ENCODE measurements at regions not wholly inside any gene's neighbourhood (a gene's known extent, or its start where the extent isn't known, plus 50 kb on each side); places are given as distances from the start of the nearest gene placed in this dataset.

DNA sequence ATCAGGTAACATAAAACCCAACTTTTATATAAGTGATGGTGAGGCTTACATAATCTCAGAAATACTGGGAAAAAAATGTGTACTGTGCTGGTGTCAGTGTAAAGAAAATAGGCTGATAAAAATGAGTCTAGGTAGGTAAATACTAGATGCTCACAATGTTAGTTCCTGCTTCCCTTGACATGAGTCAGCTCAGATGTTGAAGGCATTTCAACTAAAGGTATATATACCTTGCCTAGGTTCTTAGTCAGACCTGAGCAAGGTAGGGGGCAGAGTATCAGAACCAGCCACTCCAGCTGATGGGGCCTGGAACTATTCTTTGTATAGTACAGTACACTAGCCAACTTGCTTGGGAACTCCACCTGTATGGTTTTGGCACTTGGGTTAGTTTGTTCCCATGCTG lies 51.0 kb upstream of the CA10 start:
- no peak for TF ChIP-seq SMC3 (IDR thresholded peaks at IDR 0.05; ENCODE audit: low read depth, low read length)
- TF ChIP-seq, protein P1, sequence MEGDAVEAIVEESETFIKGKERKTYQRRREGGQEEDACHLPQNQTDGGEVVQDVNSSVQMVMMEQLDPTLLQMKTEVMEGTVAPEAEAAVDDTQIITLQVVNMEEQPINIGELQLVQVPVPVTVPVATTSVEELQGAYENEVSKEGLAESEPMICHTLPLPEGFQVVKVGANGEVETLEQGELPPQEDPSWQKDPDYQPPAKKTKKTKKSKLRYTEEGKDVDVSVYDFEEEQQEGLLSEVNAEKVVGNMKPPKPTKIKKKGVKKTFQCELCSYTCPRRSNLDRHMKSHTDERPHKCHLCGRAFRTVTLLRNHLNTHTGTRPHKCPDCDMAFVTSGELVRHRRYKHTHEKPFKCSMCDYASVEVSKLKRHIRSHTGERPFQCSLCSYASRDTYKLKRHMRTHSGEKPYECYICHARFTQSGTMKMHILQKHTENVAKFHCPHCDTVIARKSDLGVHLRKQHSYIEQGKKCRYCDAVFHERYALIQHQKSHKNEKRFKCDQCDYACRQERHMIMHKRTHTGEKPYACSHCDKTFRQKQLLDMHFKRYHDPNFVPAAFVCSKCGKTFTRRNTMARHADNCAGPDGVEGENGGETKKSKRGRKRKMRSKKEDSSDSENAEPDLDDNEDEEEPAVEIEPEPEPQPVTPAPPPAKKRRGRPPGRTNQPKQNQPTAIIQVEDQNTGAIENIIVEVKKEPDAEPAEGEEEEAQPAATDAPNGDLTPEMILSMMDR (conservative IDR thresholded peaks at IDR 0.05; ENCODE audit: low read depth, low read length) = no peak
- TF ChIP-seq POLR2A (IDR thresholded peaks at IDR 0.05; ENCODE audit: low read depth, low read length) = no peak
- no peak for TF ChIP-seq RAD21 (IDR thresholded peaks at IDR 0.05; ENCODE audit: low read length)
- no peak for TF ChIP-seq CEBPB (IDR thresholded peaks at IDR 0.05; ENCODE audit: low read depth, low read length)
- TF ChIP-seq, protein P2, sequence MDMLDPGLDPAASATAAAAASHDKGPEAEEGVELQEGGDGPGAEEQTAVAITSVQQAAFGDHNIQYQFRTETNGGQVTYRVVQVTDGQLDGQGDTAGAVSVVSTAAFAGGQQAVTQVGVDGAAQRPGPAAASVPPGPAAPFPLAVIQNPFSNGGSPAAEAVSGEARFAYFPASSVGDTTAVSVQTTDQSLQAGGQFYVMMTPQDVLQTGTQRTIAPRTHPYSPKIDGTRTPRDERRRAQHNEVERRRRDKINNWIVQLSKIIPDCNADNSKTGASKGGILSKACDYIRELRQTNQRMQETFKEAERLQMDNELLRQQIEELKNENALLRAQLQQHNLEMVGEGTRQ (IDR thresholded peaks at IDR 0.05; ENCODE audit: low read depth, low read length) = no peak
- TF ChIP-seq, protein P3, sequence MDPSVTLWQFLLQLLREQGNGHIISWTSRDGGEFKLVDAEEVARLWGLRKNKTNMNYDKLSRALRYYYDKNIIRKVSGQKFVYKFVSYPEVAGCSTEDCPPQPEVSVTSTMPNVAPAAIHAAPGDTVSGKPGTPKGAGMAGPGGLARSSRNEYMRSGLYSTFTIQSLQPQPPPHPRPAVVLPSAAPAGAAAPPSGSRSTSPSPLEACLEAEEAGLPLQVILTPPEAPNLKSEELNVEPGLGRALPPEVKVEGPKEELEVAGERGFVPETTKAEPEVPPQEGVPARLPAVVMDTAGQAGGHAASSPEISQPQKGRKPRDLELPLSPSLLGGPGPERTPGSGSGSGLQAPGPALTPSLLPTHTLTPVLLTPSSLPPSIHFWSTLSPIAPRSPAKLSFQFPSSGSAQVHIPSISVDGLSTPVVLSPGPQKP (IDR thresholded peaks at IDR 0.05; ENCODE audit: borderline replicate concordance, low read depth, low read length) = no peak
- TF ChIP-seq MAZ (IDR thresholded peaks at IDR 0.05; ENCODE audit: borderline replicate concordance, low read depth, low read length) = no peak
- no peak for TF ChIP-seq BHLHE40 (IDR thresholded peaks at IDR 0.05; ENCODE audit: low read depth, low read length)
- no peak for TF ChIP-seq RFX5 (IDR thresholded peaks at IDR 0.05; ENCODE audit: low read depth, low read length)

Measured in IMR-90 (cell line).